COR-L47 (cell line): ENCODE measurements at regions not wholly inside any gene's neighbourhood (a gene's known extent, or its start where the extent isn't known, plus 50 kb on each side); places are given as distances from the start of the nearest gene placed in this dataset.
"Not testable (repeated sequence)": the region's sequence is repeated elsewhere in the genome, so short reads cannot be mapped to it uniquely, and the experiment has no call there.

ENCODE experiments used
- DNase-seq: peaks from one replicate; lab custom pipeline; 2025; lab: John Stamatoyannopoulos, UW

- no peak for DNase-seq
These were observed 231.6 kb downstream of the TEX36 start for GRCh38 chr10:125451319-125451718.

- no peak for DNase-seq
These were observed 232.7 kb downstream of the TEX36 start for GRCh38 chr10:125450218-125450617.

- no peak for DNase-seq
These were observed 233.4 kb downstream of the TEX36 start for GRCh38 chr10:125449571-125449970.

GRCh38 chr10:125448596-125448995 is 234.4 kb downstream of the TEX36 start:
- peak; percentile 4 for DNase-seq

- DNase-seq = no peak
These were observed 238.2 kb downstream of the TEX36 start for GRCh38 chr10:125444790-125445189.

- DNase-seq = no peak
These were observed 240.0 kb downstream of the TEX36 start for GRCh38 chr10:125442856-125443540.

- DNase-seq = no peak
These were observed 241.8 kb downstream of the TEX36 start for GRCh38 chr10:125441151-125441550.

GRCh38 chr10:125431149-125431548 is 251.8 kb downstream of the TEX36 start:
- DNase-seq = no peak

GRCh38 chr10:125428054-125428453 is 254.9 kb downstream of the TEX36 start:
- DNase-seq = no peak

GRCh38 chr10:125424191-125424847 is 258.6 kb downstream of the TEX36 start:
- DNase-seq = no peak

- DNase-seq = no peak
These were observed 259.4 kb downstream of the TEX36 start for GRCh38 chr10:125423569-125423968.

- no peak for DNase-seq
These were observed 259.5 kb upstream of the CTBP2 start for GRCh38 chr10:125419831-125420230.

GRCh38 chr10:125419146-125419545 is 258.8 kb upstream of the CTBP2 start:
- no peak for DNase-seq

GRCh38 chr10:125417605-125418004 is 257.2 kb upstream of the CTBP2 start:
- peak; percentile 2 for DNase-seq

- DNase-seq = no peak
These were observed 255.6 kb upstream of the CTBP2 start for GRCh38 chr10:125415964-125416363.

GRCh38 chr10:125415006-125415633 is 254.8 kb upstream of the CTBP2 start:
- DNase-seq = peak; percentile 31

GRCh38 chr10:125411724-125412123 is 251.4 kb upstream of the CTBP2 start:
- DNase-seq = no peak

- DNase-seq = no peak
These were observed 249.4 kb upstream of the CTBP2 start for GRCh38 chr10:125409756-125410155.

GRCh38 chr10:125407557-125407956 is 247.2 kb upstream of the CTBP2 start:
- no peak for DNase-seq

GRCh38 chr10:125407000-125407502 is 246.7 kb upstream of the CTBP2 start:
- peak; percentile 6 for DNase-seq

- not testable (repeated sequence) for DNase-seq
These were observed 244.5 kb upstream of the CTBP2 start for GRCh38 chr10:125404902-125405301.

- no peak for DNase-seq
These were observed 241.1 kb upstream of the CTBP2 start for GRCh38 chr10:125401462-125401861.

- DNase-seq = no peak
These were observed 238.9 kb upstream of the CTBP2 start for GRCh38 chr10:125399289-125399688.
